ENCODE measurements at regions not wholly inside any gene's neighbourhood (a gene's known extent, or its start where the extent isn't known, plus 50 kb on each side); places are given as distances from the start of the nearest gene placed in this dataset.

DNA sequence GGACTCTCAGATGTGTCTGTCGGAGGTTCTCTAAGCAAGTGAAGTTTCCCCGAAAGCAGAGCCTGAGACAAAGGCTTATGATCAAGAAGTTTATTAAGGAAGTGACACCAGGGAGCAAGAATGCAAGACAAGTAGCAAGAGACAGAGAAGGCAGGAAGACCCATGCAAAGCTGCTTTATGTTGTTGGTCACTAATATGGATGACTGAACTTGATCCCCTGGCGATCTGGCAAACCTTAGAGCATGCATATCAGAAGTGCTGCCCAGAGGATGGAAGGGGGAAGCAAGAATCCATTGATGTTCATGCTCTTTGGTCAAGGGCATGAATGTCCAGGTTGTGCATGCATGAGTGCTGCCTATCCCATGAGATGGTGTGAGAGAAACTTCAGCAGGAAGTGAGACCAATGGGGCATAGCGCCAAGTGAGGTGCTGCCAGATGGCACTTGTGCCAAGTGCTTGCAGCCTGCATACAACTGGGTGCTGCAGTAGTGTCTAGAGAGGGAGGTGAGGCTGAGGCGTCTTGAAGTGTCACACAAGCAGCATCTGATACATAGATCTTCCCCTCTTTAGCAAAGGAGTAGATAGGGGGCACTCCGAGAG lies 176.5 kb downstream of the SALL1 start:
- H3K4me3 ChIP-seq: no peak overlapping the region
- no peak for DNase-seq (ENCODE audit: low spot score in 2 of 2)
- H3K9me3 ChIP-seq: no peaks in the 10 kb centered on the region
- intact Hi-C loops (cut with DNase I): no loop called here
- no peak for TF ChIP-seq CTCF (IDR thresholded peaks at IDR 0.05)
- no peaks in the 10 kb centered on the region for H3K4me1 ChIP-seq
- H3K27ac ChIP-seq: no peak overlapping the region
- no peaks in the 10 kb centered on the region for H3K27me3 ChIP-seq
- no peaks in the 10 kb centered on the region for H3K36me3 ChIP-seq

GRCh38 chr16:50972876-50973275 lies 178.2 kb downstream of the SALL1 start:
- no peaks in the 10 kb centered on the region for H3K27me3 ChIP-seq
- no peaks in the 10 kb centered on the region for H3K36me3 ChIP-seq
- TF ChIP-seq CTCF (IDR thresholded peaks at IDR 0.05): no peak
- H3K9me3 ChIP-seq: no peaks in the 10 kb centered on the region
- DNase-seq (ENCODE audit: low spot score in 2 of 2): no peak
- intact Hi-C loops (cut with DNase I): no loop called here
- H3K27ac ChIP-seq: no peak overlapping the region
- H3K4me3 ChIP-seq: no peak overlapping the region
- H3K4me1 ChIP-seq: no peaks in the 10 kb centered on the region

DNA sequence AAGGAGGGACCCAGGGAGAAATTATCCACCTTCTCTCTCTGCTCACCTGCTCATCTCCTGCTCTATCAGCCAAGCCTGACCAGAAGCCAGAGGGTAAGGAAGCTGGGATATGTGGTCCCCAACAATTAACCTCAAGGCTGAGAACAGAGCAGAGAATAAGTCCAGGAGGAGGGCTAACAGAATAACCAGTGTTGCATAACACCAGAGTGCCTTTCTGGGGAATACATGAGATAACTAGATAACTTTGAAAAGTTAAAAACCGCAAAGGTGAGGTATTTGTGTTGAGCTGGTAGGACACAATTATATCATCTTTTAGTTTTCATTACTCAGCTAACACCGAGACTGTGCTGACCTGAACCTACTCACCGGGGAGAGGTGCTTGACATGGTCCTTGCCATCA lies 180.8 kb downstream of the SALL1 start:
- Histone ChIP-seq H3K4me3 (no peak overlapping the region), H3K27ac (no peak overlapping the region), H3K4me1 (no peaks in the 10 kb centered on the region), H3K27me3 (no peaks in the 10 kb centered on the region), H3K36me3 (no peaks in the 10 kb centered on the region), H3K9me3 (no peaks in the 10 kb centered on the region)
- TF ChIP-seq CTCF (IDR thresholded peaks at IDR 0.05): no peak
- intact Hi-C loops (cut with DNase I): no loop called here
- no peak for DNase-seq (ENCODE audit: low spot score in 2 of 2)

GRCh38 chr16:50967827-50968612 lies 183.1 kb downstream of the SALL1 start:
- Histone ChIP-seq H3K36me3 (no peaks in the 10 kb centered on the region), H3K4me3 (no peak overlapping the region), H3K27me3 (no peaks in the 10 kb centered on the region), H3K4me1 (no peaks in the 10 kb centered on the region), H3K27ac (no peak overlapping the region), H3K9me3 (no peaks in the 10 kb centered on the region)
- DNase-seq (ENCODE audit: low spot score in 2 of 2): no peak
- intact Hi-C loops (cut with DNase I): loop anchor here (10.0 kb wide), 1 partner anchor 57 kb away; no protein-coding TSS in a partner anchor
- no peak for TF ChIP-seq CTCF (IDR thresholded peaks at IDR 0.05)

GRCh38 chr16:50964491-50964890 lies 186.6 kb downstream of the SALL1 start:
- Histone ChIP-seq H3K27me3 (no peaks in the 10 kb centered on the region), H3K9me3 (no peaks in the 10 kb centered on the region), H3K4me3 (no peak overlapping the region), H3K27ac (no peak overlapping the region), H3K36me3 (no peaks in the 10 kb centered on the region), H3K4me1 (no peaks in the 10 kb centered on the region)
- no peak for TF ChIP-seq CTCF (IDR thresholded peaks at IDR 0.05)
- DNase-seq (ENCODE audit: low spot score in 2 of 2): no peak
- intact Hi-C loops (cut with DNase I): loop anchor here (10.0 kb wide), 1 partner anchor 60 kb away; no protein-coding TSS in a partner anchor

All from ascending aorta (tissue), 2 donors.